ENCODE measurements at regions not wholly inside any gene's neighbourhood (a gene's known extent, or its start where the extent isn't known, plus 50 kb on each side); places are given as distances from the start of the nearest gene placed in this dataset.

- no peak for TF ChIP-seq GATA2 (IDR thresholded peaks at IDR 0.05; ENCODE audit: low read depth, low read length)
- no peak for TF ChIP-seq GATA3 (IDR thresholded peaks at IDR 0.05; ENCODE audit: low read depth, low read length)
Observed at GRCh38 chr5:76030343-76030742, 52.8 kb upstream of the SV2C start.

GRCh38 chr5:76029739-76030138 is 53.4 kb upstream of the SV2C start:
- no peak for TF ChIP-seq GATA2 (IDR thresholded peaks at IDR 0.05; ENCODE audit: low read depth, low read length)
- TF ChIP-seq GATA3 (IDR thresholded peaks at IDR 0.05; ENCODE audit: low read depth, low read length): no peak

DNA sequence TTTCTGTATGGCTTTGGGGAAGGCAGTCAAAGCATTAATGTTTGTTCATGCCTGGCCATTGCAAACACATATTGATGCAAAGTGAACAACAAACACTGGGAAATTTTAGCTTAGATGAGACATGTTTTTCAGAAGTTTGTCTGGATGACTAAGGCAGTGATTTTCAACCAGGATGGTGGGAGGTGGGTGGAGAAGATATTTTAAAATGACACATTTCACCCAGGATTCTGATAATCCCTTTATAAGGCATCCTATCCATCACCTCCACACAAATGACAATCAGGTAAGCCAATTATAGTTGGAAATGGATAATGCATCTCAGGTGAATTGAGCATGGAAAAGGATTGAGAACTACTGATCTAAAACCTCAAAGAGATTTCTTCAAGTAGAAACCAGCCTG is 57.4 kb upstream of the SV2C start:
- TF ChIP-seq GATA3 (IDR thresholded peaks at IDR 0.05; ENCODE audit: low read depth, low read length) (no peak), GATA2 (IDR thresholded peaks at IDR 0.05; ENCODE audit: low read depth, low read length) (no peak)

- TF ChIP-seq GATA2 (IDR thresholded peaks at IDR 0.05; ENCODE audit: low read depth, low read length): no peak
- TF ChIP-seq GATA3 (IDR thresholded peaks at IDR 0.05; ENCODE audit: low read depth, low read length): no peak
Observed at GRCh38 chr5:76025069-76025468, 58.1 kb upstream of the SV2C start.

GRCh38 chr5:76022611-76023010 is 60.6 kb upstream of the SV2C start:
- TF ChIP-seq GATA3 (IDR thresholded peaks at IDR 0.05; ENCODE audit: low read depth, low read length): no peak
- TF ChIP-seq GATA2 (IDR thresholded peaks at IDR 0.05; ENCODE audit: low read depth, low read length): no peak

- TF ChIP-seq GATA3 (IDR thresholded peaks at IDR 0.05; ENCODE audit: low read depth, low read length) (no peak), GATA2 (IDR thresholded peaks at IDR 0.05; ENCODE audit: low read depth, low read length) (no peak)
Observed at GRCh38 chr5:76021936-76022584, 61.1 kb upstream of the SV2C start.

- TF ChIP-seq GATA3 (IDR thresholded peaks at IDR 0.05; ENCODE audit: low read depth, low read length) (no peak), GATA2 (IDR thresholded peaks at IDR 0.05; ENCODE audit: low read depth, low read length) (no peak)
Observed at GRCh38 chr5:76016258-76016657, 66.9 kb upstream of the SV2C start.

GRCh38 chr5:76014005-76014404 is 69.2 kb upstream of the SV2C start:
- TF ChIP-seq GATA2 (IDR thresholded peaks at IDR 0.05; ENCODE audit: low read depth, low read length) (no peak), GATA3 (IDR thresholded peaks at IDR 0.05; ENCODE audit: low read depth, low read length) (no peak)

DNA sequence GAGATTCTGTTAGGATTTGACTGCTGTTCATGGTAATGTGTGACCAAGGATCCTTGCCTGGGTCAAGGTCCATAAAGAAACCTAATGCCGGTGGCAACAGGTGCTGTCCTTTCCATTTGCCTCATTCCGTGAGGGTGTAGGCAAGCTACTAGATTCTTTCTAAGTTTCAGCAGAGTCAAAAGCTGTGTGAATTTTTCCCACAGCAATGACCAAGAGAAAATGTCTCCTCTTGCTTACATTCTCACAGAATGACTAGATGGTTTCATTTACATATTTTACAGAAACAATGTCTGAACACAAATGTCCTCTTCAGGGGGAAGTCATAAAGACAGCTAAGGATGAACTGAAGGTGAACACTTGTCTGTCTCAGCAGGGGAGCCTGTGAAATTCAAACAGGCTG is 75.3 kb upstream of the SV2C start:
- TF ChIP-seq GATA3 (IDR thresholded peaks at IDR 0.05; ENCODE audit: low read depth, low read length): no peak
- TF ChIP-seq GATA2 (IDR thresholded peaks at IDR 0.05; ENCODE audit: low read depth, low read length): no peak

GRCh38 chr5:76000582-76000981 is 82.6 kb upstream of the SV2C start:
- TF ChIP-seq GATA2 (IDR thresholded peaks at IDR 0.05; ENCODE audit: low read depth, low read length): no peak

DNA sequence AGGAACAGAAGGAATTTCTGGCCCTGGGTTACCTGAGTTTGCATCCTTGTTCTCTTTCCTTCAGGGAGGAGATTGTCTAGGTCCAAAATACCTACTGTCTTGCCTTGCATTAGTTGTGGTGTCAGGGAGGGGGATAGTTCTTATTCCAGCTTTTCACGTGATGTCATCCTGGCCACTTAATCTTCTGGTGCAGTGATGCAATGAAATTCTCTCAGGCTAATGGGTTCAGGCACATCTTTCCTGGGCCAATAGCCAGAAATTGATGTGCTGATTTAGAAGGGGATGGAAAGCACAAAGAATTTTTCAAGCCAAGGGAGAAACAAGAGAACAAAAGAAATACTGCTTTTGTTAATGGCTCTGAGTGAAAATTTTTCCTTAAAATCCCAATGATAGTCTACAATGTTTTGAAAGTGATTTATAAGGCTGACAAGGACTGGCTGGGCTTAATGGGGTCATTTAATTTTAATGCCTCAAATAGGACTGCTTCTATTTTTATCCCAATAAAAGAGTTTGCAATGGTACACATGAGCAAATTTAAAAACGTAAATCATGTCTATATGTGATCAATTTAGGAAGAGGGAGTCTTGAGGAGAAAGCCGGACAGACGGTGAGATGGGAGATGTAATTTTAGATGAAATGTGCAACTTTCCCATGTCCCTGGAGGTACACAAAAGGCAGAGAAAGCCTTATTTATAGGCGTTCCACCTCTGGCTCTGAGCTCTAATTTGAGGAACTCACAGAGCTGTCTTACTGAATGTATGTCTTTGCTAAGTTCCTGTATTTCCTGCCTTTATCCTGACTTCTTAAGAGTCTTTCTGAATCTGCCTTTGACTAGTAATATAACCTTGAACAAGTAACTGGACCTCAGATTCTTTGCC is 89.3 kb upstream of the SV2C start:
- TF ChIP-seq GATA2 (IDR thresholded peaks at IDR 0.05; ENCODE audit: low read depth, low read length) (no peak), GATA3 (IDR thresholded peaks at IDR 0.05; ENCODE audit: low read depth, low read length) (no peak)

DNA sequence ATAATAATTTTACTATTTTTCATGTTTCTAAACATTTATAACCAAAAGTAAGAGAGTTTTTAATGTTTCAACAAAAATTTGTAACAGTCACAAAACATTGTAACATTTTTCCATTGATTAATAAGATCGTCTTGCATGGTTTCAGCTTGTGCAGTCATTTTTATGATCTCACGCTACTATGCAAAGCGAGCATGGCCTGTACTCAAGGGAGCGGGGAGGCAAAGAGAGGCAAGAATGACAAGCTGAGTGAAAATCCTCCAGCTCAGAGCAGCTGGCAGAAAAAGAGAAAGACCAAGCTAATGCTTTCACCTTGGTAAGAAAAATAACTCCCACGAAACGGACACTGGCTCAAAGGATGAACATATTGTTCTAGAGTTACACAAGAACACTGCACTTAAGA is 90.0 kb upstream of the SV2C start:
- TF ChIP-seq GATA3 (IDR thresholded peaks at IDR 0.05; ENCODE audit: low read depth, low read length): no peak
- no peak for TF ChIP-seq GATA2 (IDR thresholded peaks at IDR 0.05; ENCODE audit: low read depth, low read length)

DNA sequence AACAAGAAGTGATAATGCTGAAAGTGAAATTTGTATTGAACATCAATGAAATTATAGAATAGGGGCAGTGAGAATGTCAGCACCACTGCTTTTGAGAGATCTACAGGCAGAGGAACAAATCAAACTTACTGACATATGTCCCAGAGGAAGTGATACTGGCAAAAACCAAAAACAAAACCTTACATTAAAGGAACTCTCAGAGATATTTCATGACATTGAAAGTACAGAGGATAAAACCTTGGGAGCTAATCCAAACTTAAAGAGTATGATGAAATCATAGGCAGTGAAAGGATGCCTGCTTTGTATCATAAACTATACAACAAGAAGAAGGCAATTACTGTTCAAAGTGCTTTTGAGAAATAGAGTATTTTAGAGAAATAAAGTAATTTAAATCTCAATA is 90.4 kb upstream of the SV2C start:
- no peak for TF ChIP-seq GATA2 (IDR thresholded peaks at IDR 0.05; ENCODE audit: low read depth, low read length)
- no peak for TF ChIP-seq GATA3 (IDR thresholded peaks at IDR 0.05; ENCODE audit: low read depth, low read length)

DNA sequence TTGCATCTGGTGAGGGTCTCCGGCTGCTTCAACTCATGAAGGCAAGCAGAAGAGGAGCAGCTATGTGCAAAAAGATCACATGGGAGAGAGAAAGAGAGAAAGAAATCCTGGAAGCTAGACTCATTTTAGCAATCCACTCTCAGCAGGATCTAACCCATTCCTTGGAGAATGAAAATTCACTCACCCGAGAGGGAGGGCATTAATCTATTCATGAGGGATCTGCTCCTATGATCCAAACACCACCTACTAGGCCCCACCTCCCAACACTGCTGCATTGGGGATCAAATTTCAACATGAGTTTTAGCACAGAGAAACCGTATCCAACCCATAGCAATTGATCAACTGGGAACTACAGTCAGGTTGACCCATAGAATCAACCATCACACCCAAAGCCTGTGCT is 98.1 kb upstream of the SV2C start:
- TF ChIP-seq GATA2 (IDR thresholded peaks at IDR 0.05; ENCODE audit: low read depth, low read length) (no peak), GATA3 (IDR thresholded peaks at IDR 0.05; ENCODE audit: low read depth, low read length) (no peak)

DNA sequence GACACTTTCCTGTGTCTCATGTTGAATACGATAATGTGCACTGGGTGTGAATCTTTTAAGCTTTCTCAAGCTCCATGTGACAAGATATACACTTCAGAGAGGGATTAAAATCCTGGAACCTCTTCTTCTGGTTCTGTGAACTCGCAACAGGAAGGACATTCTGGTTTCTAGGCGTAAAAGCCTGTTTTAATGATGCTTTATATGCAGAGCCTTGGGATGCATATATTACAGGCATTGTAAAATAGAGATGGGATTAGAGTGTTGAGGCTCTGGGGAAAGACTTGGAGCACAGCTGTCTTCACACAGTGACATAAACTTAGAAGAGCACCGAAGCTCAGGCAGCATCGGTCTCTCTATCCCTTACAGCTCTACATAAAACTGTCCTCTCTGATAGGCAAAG is 107.7 kb upstream of the SV2C start:
- no peak for TF ChIP-seq GATA3 (IDR thresholded peaks at IDR 0.05; ENCODE audit: low read depth, low read length)
- TF ChIP-seq GATA2 (IDR thresholded peaks at IDR 0.05; ENCODE audit: low read depth, low read length): no peak
